ENCODE measurements at regions not wholly inside any gene's neighbourhood (a gene's known extent, or its start where the extent isn't known, plus 50 kb on each side); places are given as distances from the start of the nearest gene placed in this dataset.

DNA sequence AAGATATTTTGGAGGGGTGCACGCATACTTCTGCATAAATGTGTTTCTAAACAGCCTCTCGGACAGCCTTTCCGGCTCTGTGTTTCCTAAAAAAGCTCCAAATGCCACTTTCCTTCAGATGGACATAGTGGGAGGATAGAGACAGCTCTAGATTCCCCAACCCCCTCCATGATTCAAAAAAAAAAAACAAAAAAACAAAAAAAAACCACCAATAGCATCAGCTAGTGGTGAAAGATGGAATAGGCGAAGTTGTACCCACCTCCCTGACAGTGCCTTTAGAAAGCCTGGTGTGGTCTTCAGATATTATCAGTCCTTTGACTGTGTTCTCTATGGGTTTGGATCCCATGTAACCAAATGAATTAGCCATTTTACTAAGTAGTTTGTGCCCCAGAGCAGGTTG lies 94.1 kb downstream of the PHETA1 start:
- TF ChIP-seq POLR2A (IDR thresholded peaks at IDR 0.05) = no peak
- TF ChIP-seq, protein P1, sequence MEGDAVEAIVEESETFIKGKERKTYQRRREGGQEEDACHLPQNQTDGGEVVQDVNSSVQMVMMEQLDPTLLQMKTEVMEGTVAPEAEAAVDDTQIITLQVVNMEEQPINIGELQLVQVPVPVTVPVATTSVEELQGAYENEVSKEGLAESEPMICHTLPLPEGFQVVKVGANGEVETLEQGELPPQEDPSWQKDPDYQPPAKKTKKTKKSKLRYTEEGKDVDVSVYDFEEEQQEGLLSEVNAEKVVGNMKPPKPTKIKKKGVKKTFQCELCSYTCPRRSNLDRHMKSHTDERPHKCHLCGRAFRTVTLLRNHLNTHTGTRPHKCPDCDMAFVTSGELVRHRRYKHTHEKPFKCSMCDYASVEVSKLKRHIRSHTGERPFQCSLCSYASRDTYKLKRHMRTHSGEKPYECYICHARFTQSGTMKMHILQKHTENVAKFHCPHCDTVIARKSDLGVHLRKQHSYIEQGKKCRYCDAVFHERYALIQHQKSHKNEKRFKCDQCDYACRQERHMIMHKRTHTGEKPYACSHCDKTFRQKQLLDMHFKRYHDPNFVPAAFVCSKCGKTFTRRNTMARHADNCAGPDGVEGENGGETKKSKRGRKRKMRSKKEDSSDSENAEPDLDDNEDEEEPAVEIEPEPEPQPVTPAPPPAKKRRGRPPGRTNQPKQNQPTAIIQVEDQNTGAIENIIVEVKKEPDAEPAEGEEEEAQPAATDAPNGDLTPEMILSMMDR (IDR thresholded peaks at IDR 0.05) = no peak

All from ovary (tissue), 3 donors.